DND-41 (cell line): ENCODE measurements at regions not wholly inside any gene's neighbourhood (a gene's known extent, or its start where the extent isn't known, plus 50 kb on each side); places are given as distances from the start of the nearest gene placed in this dataset.

Experiments
- CTCF ChIP-seq: IDR thresholded peaks from 2 replicates; pipeline ENCODE4 v1.5.1; 2012; ENCODE audit warnings: borderline replicate concordance, low read length, moderate library complexity, mild to moderate bottlenecking; ENCODE audit not compliant: poor library complexity, severe bottlenecking; ENCODE audit errors: extremely low read depth
- EZH2 ChIP-seq: IDR thresholded peaks from 3 replicates; pipeline ENCODE4 v1.6.1; 2012; ENCODE audit warnings: borderline replicate concordance, low read depth, mild to moderate bottlenecking, moderate library complexity, low read length, inconsistent platforms; ENCODE audit not compliant: severe bottlenecking

- TF ChIP-seq EZH2: no peak
- TF ChIP-seq CTCF: no peak
These were observed 75.4 kb upstream of the SLC4A11 start for GRCh38 chr20:3314391-3314790.
